ENCODE measurements at regions not wholly inside any gene's neighbourhood (a gene's known extent, or its start where the extent isn't known, plus 50 kb on each side); places are given as distances from the start of the nearest gene placed in this dataset.
A peak's percentile ranks its signal among the peaks of the same experiment; 100 is the strongest.

DNA sequence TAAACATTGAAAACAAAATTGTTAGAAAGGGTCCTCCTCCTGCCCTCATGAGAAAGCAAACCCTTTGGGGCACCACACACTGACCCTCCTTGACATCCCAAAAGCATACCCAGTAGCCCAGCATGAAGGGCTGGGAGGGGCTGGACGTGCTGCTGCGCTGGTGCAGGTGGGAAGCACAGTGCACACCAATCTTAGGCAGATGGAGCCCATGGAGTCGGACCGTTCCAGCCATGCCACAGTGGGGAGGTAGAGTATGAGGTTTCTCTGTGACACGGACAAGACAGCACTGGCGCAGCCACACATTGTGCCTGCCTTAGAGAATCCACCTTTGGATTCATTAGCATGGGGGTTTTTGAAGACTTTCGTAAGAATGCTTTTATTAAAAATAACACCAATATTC lies 544.2 kb upstream of the FRG1 start:
- H3K4me1 ChIP-seq = no peaks in the 10 kb centered on the region
- no peaks in the 10 kb centered on the region for H3K9me3 ChIP-seq
- FAIRE-seq (no peak), DNase-seq (ENCODE audit: low read depth in 1 of 2, low spot score in 1 of 2) (no peak), ATAC-seq (no peak)
- H3K4me3 ChIP-seq = no peak overlapping the region
- CTCF ChIA-PET = no interaction called here
- TF ChIP-seq TP53 (CRISPR knock-in tag; IDR thresholded peaks at IDR 0.05) = no peak
- no peak for TF ChIP-seq RCOR1 (IDR thresholded peaks at IDR 0.05; ENCODE audit: low read depth, low read length)
- TF ChIP-seq RNF2 (IDR thresholded peaks at IDR 0.05; ENCODE audit: borderline replicate concordance, low read depth) = no peak
- no peak for TF ChIP-seq MYC (IDR thresholded peaks at IDR 0.05; ENCODE audit: borderline replicate concordance, low read length)
- TF ChIP-seq HOXB5 (CRISPR knock-in tag; IDR thresholded peaks at IDR 0.05) = no peak
- TF ChIP-seq REST (IDR thresholded peaks at IDR 0.05) = no peak
- TF ChIP-seq RARB (CRISPR knock-in tag; IDR thresholded peaks at IDR 0.05) = no peak
- TF ChIP-seq, protein P1, sequence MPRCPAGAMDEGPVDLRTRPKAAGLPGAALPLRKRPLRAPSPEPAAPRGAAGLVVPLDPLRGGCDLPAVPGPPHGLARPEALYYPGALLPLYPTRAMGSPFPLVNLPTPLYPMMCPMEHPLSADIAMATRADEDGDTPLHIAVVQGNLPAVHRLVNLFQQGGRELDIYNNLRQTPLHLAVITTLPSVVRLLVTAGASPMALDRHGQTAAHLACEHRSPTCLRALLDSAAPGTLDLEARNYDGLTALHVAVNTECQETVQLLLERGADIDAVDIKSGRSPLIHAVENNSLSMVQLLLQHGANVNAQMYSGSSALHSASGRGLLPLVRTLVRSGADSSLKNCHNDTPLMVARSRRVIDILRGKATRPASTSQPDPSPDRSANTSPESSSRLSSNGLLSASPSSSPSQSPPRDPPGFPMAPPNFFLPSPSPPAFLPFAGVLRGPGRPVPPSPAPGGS (IDR thresholded peaks at IDR 0.05) = no peak
- no peak for TF ChIP-seq KDM1A (IDR thresholded peaks at IDR 0.05; ENCODE audit: low read depth)
- no peak for TF ChIP-seq ZSCAN20 (CRISPR knock-in tag; IDR thresholded peaks at IDR 0.05)
- TF ChIP-seq SMC3 (IDR thresholded peaks at IDR 0.05) = no peak
- no peak for TF ChIP-seq POLR2A (IDR thresholded peaks at IDR 0.05; ENCODE audit: low read length)
- no peak for TF ChIP-seq FOSL2 (IDR thresholded peaks at IDR 0.05)
- no peak for TF ChIP-seq FOSL2 (CRISPR knock-in tag; IDR thresholded peaks at IDR 0.05)
- no peak for TF ChIP-seq HOXB13 (CRISPR knock-in tag; IDR thresholded peaks at IDR 0.05; ENCODE audit: low read depth)
- POLR2A ChIA-PET = no interaction called here
- no peak overlapping the region for H3K4me2 ChIP-seq
- no peak overlapping the region for H3K27ac ChIP-seq
- 7% methylated on average over 3 of the region's 7 CpGs for WGBS (ENCODE audit: missing lambda C conversion rate)

DNA sequence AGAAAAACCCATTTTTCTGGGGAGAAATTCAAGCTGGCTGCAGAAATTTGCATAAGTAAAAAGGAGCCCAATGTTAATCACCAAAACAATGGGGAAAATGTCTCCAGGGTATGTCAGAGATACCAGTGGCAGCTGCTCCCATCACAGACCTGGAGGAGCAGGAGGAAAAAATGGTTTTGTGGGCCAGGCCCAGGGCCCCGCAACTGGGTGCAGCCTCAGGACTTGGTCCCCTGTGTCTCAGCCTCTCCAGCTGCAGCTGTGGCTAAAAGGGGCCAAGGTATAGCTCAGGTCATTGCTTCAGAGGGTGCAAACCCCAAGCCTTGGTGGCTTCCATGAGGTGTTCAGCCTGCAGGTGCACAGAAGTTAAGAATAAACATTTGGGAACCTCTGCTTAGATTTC lies 536.4 kb upstream of the FRG1 start:
- FAIRE-seq (no peak), ATAC-seq (no peak), DNase-seq (ENCODE audit: low read depth in 1 of 2, low spot score in 1 of 2) (no peak)
- no peak overlapping the region for H3K4me3 ChIP-seq
- no peak overlapping the region for H3K4me2 ChIP-seq
- 0% methylated on average over 1 of the region's 1 CpG for WGBS (ENCODE audit: missing lambda C conversion rate)
- H3K4me1 ChIP-seq = no peaks in the 10 kb centered on the region
- POLR2A ChIA-PET = no interaction called here
- no peak for TF ChIP-seq PBX3 (IDR thresholded peaks at IDR 0.05)
- TF ChIP-seq, protein P2, sequence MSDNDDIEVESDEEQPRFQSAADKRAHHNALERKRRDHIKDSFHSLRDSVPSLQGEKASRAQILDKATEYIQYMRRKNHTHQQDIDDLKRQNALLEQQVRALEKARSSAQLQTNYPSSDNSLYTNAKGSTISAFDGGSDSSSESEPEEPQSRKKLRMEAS (IDR thresholded peaks at IDR 0.05) = no peak
- peak; percentile 39 for TF ChIP-seq ZFP36 (IDR thresholded peaks at IDR 0.05; ENCODE audit: borderline replicate concordance, partially characterized antibody)
- H3K9me3 ChIP-seq = no peaks in the 10 kb centered on the region
- H3K27ac ChIP-seq = no peak overlapping the region
- CTCF ChIA-PET = no interaction called here

- ChIA-PET CTCF (no interaction called here), POLR2A (no interaction called here)
- H3K9me3 ChIP-seq = no peaks in the 10 kb centered on the region
- H3K4me1 ChIP-seq = no peaks in the 10 kb centered on the region
- no peak for FAIRE-seq
- no peak overlapping the region for H3K27ac ChIP-seq
- no peak overlapping the region for H3K4me2 ChIP-seq
- ATAC-seq = no peak
- WGBS (ENCODE audit: missing lambda C conversion rate) = 28% methylated on average over 6 of the region's 6 CpGs
- no peak for DNase-seq (ENCODE audit: low read depth in 1 of 2, low spot score in 1 of 2)
- no peak overlapping the region for H3K4me3 ChIP-seq
- TF ChIP-seq ZFP36 (IDR thresholded peaks at IDR 0.05; ENCODE audit: borderline replicate concordance, partially characterized antibody) (no peak), HOXB13 (CRISPR knock-in tag; IDR thresholded peaks at IDR 0.05; ENCODE audit: low read depth) (no peak), SREBF2 (IDR thresholded peaks at IDR 0.05) (no peak), EP300 (IDR thresholded peaks at IDR 0.05) (no peak), HOXA7 (CRISPR knock-in tag; IDR thresholded peaks at IDR 0.05) (no peak), FOSL2 (IDR thresholded peaks at IDR 0.05) (no peak), FOSL2 (CRISPR knock-in tag; IDR thresholded peaks at IDR 0.05) (no peak), PBX3 (IDR thresholded peaks at IDR 0.05) (no peak), HES2 (IDR thresholded peaks at IDR 0.05) (no peak), ZSCAN20 (CRISPR knock-in tag; IDR thresholded peaks at IDR 0.05) (no peak), REST (IDR thresholded peaks at IDR 0.05) (no peak), NR3C1 (IDR thresholded peaks at IDR 0.05) (no peak), ESRRA (IDR thresholded peaks at IDR 0.05; ENCODE audit: borderline replicate concordance, low read length) (no peak)
Observed at GRCh38 chr4:189409158-189409557, 531.5 kb upstream of the FRG1 start.

Measured in A549 (cell line).